K562 (cell line): ENCODE measurements at regions not wholly inside any gene's neighbourhood (a gene's known extent, or its start where the extent isn't known, plus 50 kb on each side); places are given as distances from the start of the nearest gene placed in this dataset.

Experiments
- ATF4 ChIP-seq: fragments of 450-650 bp; formaldehyde crosslinking; IDR thresholded peaks from 2 replicates; pipeline ENCODE4 v1.4.0; 2022; ENCODE audit warnings: mild to moderate bottlenecking, moderate library complexity
- BCOR ChIP-seq: fragments of 450-650 bp; IDR thresholded peaks from 2 replicates; pipeline ENCODE4 v1.6.1; 2016
- CEBPB ChIP-seq: fragments of 450-650 bp; IDR thresholded peaks from 2 replicates; pipeline ENCODE4 v1.6.1; 2016; ENCODE audit warnings: missing genetic modification characterization, missing compliant biosample characterization
- CSDE1 ChIP-seq, 2 experiments: fragments of 450-650 bp; IDR thresholded peaks; 2 replicates each; pipeline ENCODE4 v1.6.1; 2016; ENCODE audit warnings: mild to moderate bottlenecking in 1 of 2
- DACH1 ChIP-seq: fragments of 450-650 bp; IDR thresholded peaks from 2 replicates; pipeline ENCODE4 v1.6.1; 2018; ENCODE audit not compliant: partially characterized antibody
- DPF2 ChIP-seq: fragments of 450-650 bp; IDR thresholded peaks from 2 replicates; pipeline ENCODE4 v1.6.1; 2016
- E2F1 ChIP-seq: sonication (generic); formaldehyde crosslinking; IDR thresholded peaks from 2 replicates; pipeline ENCODE4 v1.8.1; 2023; ENCODE audit warnings: mild to moderate bottlenecking, missing genetic modification reagents, moderate library complexity
- FOXP1 ChIP-seq: sonication (generic); formaldehyde crosslinking; IDR thresholded peaks from 2 replicates; pipeline ENCODE4 v1.8.0; 2022; ENCODE audit warnings: mild to moderate bottlenecking, missing genetic modification reagents
- HMG20A ChIP-seq: fragments of 450-650 bp; formaldehyde crosslinking; conservative IDR thresholded peaks from 2 replicates; pipeline ENCODE4 v1.4.0; 2020; ENCODE audit warnings: mild to moderate bottlenecking, mixed read lengths
- HNRNPK ChIP-seq: fragments of 200-400 bp; formaldehyde crosslinking; IDR thresholded peaks from one replicate; pipeline ENCODE4 v1.6.1; 2018; ENCODE audit warnings: mild to moderate bottlenecking, low read depth, low read length; ENCODE audit not compliant: poor library complexity, severe bottlenecking
- L3MBTL2 ChIP-seq: fragments of 450-650 bp; IDR thresholded peaks from 2 replicates; pipeline ENCODE4 v1.6.1; 2016; ENCODE audit warnings: mild to moderate bottlenecking, moderate library complexity
- MCM7 ChIP-seq, 2 experiments: fragments of 450-650 bp; IDR thresholded peaks; 2 replicates each; pipeline ENCODE4 v1.6.1; 2016 to 2018
- MTA3 ChIP-seq: fragments of 450-650 bp; formaldehyde crosslinking; IDR thresholded peaks from 2 replicates; pipeline ENCODE4 v1.6.1; 2017; ENCODE audit warnings: mild to moderate bottlenecking, borderline replicate concordance
- NCOA6 ChIP-seq: fragments of 450-650 bp; IDR thresholded peaks from 2 replicates; pipeline ENCODE4 v1.6.1; 2017; ENCODE audit warnings: mild to moderate bottlenecking
- NFE2L1 ChIP-seq: fragments of 450-650 bp; IDR thresholded peaks from 2 replicates; pipeline ENCODE4 v1.6.1; 2016; ENCODE audit warnings: missing genetic modification characterization, low read depth, mild to moderate bottlenecking, missing compliant biosample characterization, moderate library complexity, borderline replicate concordance
- PML ChIP-seq: IDR thresholded peaks from 2 replicates; pipeline ENCODE4 v1.6.1; 2012; ENCODE audit warnings: low read length, inconsistent platforms
- PPARD ChIP-seq: fragments of 250-450 bp; sonication (Bioruptor Pico); IDR thresholded peaks from 2 replicates; pipeline ENCODE4 v1.8.0; 2022; ENCODE audit warnings: inconsistent platforms, mild to moderate bottlenecking, moderate library complexity
- RBBP5 ChIP-seq: fragments of 200-600 bp; sonication (generic); IDR thresholded peaks from 2 replicates; pipeline ENCODE4 v1.6.1; 2012; ENCODE audit warnings: borderline replicate concordance, mild to moderate bottlenecking, low read length, control low read depth, inconsistent platforms; ENCODE audit not compliant: insufficient read depth, poor library complexity, severe bottlenecking
- SAFB2 ChIP-seq: fragments of 200-400 bp; formaldehyde crosslinking; IDR thresholded peaks from 2 replicates; pipeline ENCODE4 v1.6.1; 2018; ENCODE audit warnings: borderline replicate concordance, low read length, low read depth, moderate library complexity; ENCODE audit not compliant: severe bottlenecking
- SNIP1 ChIP-seq: fragments of 450-650 bp; IDR thresholded peaks from 2 replicates; pipeline ENCODE4 v1.7.1; 2017; ENCODE audit warnings: low read depth, mild to moderate bottlenecking
- SOX6 ChIP-seq: fragments of 450-650 bp; IDR thresholded peaks from 2 replicates; pipeline ENCODE4 v1.6.1; 2014; ENCODE audit warnings: mild to moderate bottlenecking
- SRSF9 ChIP-seq: fragments of 200-400 bp; formaldehyde crosslinking; IDR thresholded peaks from 2 replicates; pipeline ENCODE4 v1.6.1; 2017; ENCODE audit warnings: low read depth, low read length, borderline replicate concordance
- STAG1 ChIP-seq: sonication (generic); formaldehyde crosslinking; IDR thresholded peaks from 2 replicates; pipeline ENCODE4 v1.5.0; 2020; ENCODE audit warnings: missing genetic modification reagents, borderline replicate concordance
- TAF1 ChIP-seq: IDR thresholded peaks from 2 replicates; pipeline ENCODE4 v1.6.1; 2011; ENCODE audit warnings: mild to moderate bottlenecking, low read length, moderate library complexity; ENCODE audit not compliant: insufficient read depth, control insufficient read depth, severe bottlenecking; ENCODE audit errors: extremely low read depth
- TEAD1 ChIP-seq, 2 experiments: fragments of 450-650 bp in 1 of 2; sonication (generic) in 1 of 2; formaldehyde crosslinking; IDR thresholded peaks; 2 replicates each; pipeline versions ENCODE4 v1.4.0 to v1.8.0; 2020 to 2022; ENCODE audit warnings: mild to moderate bottlenecking in 2 of 2, missing genetic modification reagents in 1 of 2
- WHSC1 ChIP-seq: IDR thresholded peaks from one replicate; pipeline ENCODE4 v1.6.1; 2012; ENCODE audit warnings: low read length, control low read depth, inconsistent platforms
- YBX1 ChIP-seq: fragments of 450-650 bp; IDR thresholded peaks from 2 replicates; pipeline ENCODE4 v1.7.1; 2016; ENCODE audit warnings: mild to moderate bottlenecking
- ZFPM2 ChIP-seq: fragments of 250-450 bp; sonication (Bioruptor Pico); IDR thresholded peaks from 2 replicates; pipeline ENCODE4 v1.5.1; 2022; ENCODE audit warnings: mild to moderate bottlenecking
- ZNF217 ChIP-seq: sonication (generic); formaldehyde crosslinking; IDR thresholded peaks from 2 replicates; pipeline ENCODE4 v1.8.0; 2022; ENCODE audit warnings: mild to moderate bottlenecking, missing genetic modification reagents
- ZNF354B ChIP-seq: fragments of 250-450 bp; sonication (Bioruptor Pico); IDR thresholded peaks from 2 replicates; pipeline ENCODE4 v1.4.0; 2020
- ZNF561 ChIP-seq: fragments of 450-650 bp; formaldehyde crosslinking; conservative IDR thresholded peaks from 2 replicates; pipeline ENCODE4 v1.4.0; 2020; ENCODE audit warnings: mild to moderate bottlenecking, moderate library complexity
- ZSCAN32 ChIP-seq: fragments of 450-650 bp; formaldehyde crosslinking; IDR thresholded peaks from 2 replicates; pipeline ENCODE4 v1.4.0; 2020; ENCODE audit warnings: mild to moderate bottlenecking, moderate library complexity
- TF ChIP-seq, protein P1 (sequence below): fragments of 450-650 bp; IDR thresholded peaks from 2 replicates; pipeline ENCODE4 v1.6.1; 2016; ENCODE audit warnings: low read depth, mild to moderate bottlenecking, moderate library complexity

- TF ChIP-seq E2F1 (CRISPR knock-in tag) (no peak), ZFPM2 (CRISPR knock-in tag) (no peak), DACH1 (no peak), DPF2 (peak; percentile 77; the same call in 1 of the 2 replicates), NCOA6 (no peak), NFE2L1 (tag) (no peak), L3MBTL2 (peak; percentile 88; the same call in 1 of the 2 replicates), HMG20A (CRISPR knock-in tag) (no peak), SAFB2 (no peak), CEBPB (tag) (no peak), SNIP1 (no peak), CSDE1 (IDR thresholded peaks at IDR 0.05) (no peak), PML (peak; percentile 68; the same call in 1 of the 2 replicates), WHSC1 (no peak), ZNF217 (CRISPR knock-in tag) (no peak), MCM7 (IDR thresholded peaks at IDR 0.05) (no peak), SOX6 (no peak), YBX1 (no peak), ZSCAN32 (CRISPR knock-in tag) (no peak), PPARD (CRISPR knock-in tag) (no peak), BCOR (no peak), TAF1 (peak; percentile 32), TEAD1 (CRISPR knock-in tag; IDR thresholded peaks at IDR 0.05) (no peak; a peak in 1 of 4 replicates), MTA3 (0 out of 2 replicates have a peak, but pooled peaks have one; percentile 31), STAG1 (CRISPR knock-in tag) (no peak), HNRNPK (no peak), ZNF354B (CRISPR knock-in tag) (no peak), SRSF9 (no peak), ZNF561 (CRISPR knock-in tag) (no peak), FOXP1 (no peak), RBBP5 (no peak), ATF4 (CRISPR knock-in tag) (no peak)
- TF ChIP-seq, protein P1, sequence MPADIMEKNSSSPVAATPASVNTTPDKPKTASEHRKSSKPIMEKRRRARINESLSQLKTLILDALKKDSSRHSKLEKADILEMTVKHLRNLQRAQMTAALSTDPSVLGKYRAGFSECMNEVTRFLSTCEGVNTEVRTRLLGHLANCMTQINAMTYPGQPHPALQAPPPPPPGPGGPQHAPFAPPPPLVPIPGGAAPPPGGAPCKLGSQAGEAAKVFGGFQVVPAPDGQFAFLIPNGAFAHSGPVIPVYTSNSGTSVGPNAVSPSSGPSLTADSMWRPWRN: no peak
Measured at GRCh38 chr16:79845734-79846135, 245.2 kb upstream of the MAF start (continued).
